HG03558 (cell line): ENCODE measurements at regions not wholly inside any gene's neighbourhood (a gene's known extent, or its start where the extent isn't known, plus 50 kb on each side); places are given as distances from the start of the nearest gene placed in this dataset.
A peak's percentile ranks its signal among the peaks of the same experiment; 100 is the strongest.

Experiments used
- ATAC-seq: cut with Tn5 transposase; IDR thresholded peaks from one replicate; pipeline ENCODE4 v1.9.1; 2021; ENCODE audit warnings: moderate number of reproducible peaks; ENCODE audit not compliant: unreplicated experiment; ENCODE audit errors: extremely low read depth

DNA sequence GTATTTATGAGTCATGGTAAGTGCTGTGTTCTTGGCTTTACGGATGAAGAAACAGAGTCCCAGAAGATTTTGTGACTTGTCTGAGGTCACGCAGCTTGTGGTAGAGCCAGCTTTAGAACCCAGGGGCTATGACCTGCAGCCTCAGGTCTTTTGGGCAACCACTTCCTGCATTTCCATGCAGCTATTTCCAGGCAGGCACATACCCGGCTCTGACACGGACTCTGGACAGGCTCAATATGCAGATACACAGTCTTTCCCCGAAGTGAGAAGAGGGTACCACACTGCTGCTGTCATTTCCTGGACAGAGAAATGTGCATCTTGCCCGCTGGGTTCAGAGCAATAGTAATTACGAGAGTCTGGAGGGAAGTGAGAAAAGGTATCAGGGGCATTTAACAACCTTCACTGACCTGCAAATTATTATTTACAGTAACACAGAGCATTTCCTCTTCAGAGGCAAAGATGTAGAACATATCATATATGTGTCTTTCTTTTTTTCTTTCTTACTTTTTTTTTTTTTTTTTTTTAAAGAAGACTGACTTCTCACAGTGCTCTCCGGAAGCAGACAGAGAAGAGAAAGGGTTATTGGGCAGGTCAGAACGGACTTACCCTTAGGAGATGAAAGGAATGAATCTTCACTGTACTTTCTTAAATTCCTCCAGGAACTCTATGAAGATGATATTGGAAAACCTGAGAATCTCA is 185.1 kb downstream of the CLIC5 start:
- ATAC-seq: peak; percentile 95

DNA sequence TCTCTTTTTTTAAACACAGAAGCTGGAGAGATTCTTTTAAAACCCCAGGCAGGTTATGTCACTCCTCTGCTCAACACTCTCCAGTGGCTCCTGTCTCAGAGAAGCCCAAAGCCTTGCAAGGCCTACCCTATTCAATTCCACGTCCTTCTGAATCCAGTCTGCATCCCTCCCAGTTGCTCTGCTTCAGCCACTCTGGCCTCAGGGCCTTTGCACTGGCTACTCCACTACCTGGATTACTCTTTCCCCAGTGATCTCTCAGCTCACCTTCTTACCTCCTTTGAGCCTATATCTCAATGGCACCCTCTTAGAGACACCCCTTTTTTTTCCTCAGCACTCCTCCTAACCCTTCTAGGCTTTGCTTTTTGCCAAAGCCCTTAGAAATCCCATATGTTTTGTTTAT is 185.8 kb downstream of the CLIC5 start:
- ATAC-seq: no peak

- no peak for ATAC-seq
Measured at GRCh38 chr6:45827952-45828530, 187.6 kb downstream of the CLIC5 start.

GRCh38 chr6:45822873-45823272 is 192.8 kb downstream of the CLIC5 start:
- ATAC-seq: no peak

GRCh38 chr6:45822246-45822812 is 193.3 kb downstream of the CLIC5 start:
- no peak for ATAC-seq

- ATAC-seq: no peak
Measured at GRCh38 chr6:45818655-45819054, 197.0 kb downstream of the CLIC5 start.

DNA sequence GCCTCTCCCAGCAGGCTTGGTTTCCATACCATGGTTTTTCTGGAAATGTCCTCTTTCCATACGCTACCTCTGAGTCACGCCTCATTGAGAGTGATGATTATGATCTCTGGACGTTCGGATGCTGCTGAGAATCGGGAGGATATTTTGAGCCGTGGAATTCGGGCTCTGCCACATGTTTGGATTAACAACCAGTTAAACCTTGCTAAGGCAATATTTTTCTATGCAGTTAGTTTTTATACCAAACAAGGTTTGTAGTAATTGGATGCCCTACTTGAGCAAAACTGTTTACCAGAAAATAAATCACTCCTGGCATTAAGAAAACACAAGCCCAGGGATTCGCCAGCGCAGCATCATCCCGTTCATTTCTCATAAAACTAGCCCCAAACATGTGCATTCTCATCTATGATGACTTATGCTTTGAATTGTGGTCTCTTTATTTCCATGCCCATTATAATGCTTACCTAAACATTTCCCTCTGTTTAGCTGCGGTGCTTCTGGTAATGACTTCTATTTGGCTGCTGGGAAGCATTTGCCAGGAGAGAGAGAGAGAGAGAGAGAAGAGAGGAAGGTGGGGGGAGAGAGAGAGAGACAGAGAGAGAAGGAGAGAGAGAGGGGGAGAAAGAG is 198.9 kb downstream of the CLIC5 start:
- no peak for ATAC-seq

DNA sequence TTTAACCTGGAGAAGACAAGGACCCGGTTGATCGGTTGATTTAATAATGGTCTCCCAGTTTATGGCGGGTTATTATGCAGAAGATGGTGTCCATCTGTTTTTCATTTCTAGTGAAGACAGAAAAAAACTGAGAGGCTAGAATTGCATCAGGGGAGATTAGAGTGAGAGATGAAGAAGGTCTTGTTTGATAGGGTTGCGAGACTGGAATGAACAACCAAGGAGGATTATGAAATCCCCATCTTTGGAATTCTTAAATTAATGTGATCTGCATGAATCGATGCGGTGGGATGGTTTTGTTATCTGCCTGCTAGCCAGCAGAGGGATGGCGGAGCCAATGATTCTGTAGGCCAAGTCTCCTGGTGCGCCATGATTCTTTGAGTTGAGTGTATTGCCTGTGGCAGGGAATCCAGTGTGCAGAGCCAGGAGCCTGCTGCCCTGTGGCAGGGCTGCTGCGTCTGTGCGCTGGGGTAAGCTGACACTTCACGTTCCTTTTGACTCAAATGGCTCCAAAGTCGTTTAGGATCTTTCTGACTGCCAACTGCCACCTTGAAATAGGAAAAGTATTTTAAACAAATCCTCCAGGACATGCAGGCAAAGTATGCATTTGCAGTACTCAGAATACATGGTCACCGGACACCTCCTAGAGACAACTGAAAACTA is 200.1 kb downstream of the CLIC5 start:
- no peak for ATAC-seq

- no peak for ATAC-seq
Measured at GRCh38 chr6:45814772-45815171, 200.9 kb downstream of the CLIC5 start.

DNA sequence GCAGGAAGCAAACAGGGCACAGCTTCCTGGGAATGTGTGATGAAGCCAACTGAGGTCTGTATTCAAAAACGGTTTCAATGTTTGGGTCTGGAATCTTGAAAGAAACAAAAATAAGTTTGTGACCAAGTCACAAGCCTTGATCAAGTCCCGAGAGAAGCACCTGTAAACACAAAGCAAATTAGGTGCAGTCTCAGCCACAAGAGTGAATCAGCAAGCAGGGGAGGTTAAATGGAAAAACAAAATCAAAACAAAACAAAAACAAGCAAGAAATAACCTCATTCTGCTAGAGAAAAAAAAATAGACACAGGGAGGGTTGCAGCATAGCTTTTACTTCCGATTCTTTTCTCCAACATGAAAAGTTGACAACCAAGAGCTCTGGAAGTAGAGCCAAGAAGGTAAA is 201.7 kb downstream of the CLIC5 start:
- no peak for ATAC-seq

DNA sequence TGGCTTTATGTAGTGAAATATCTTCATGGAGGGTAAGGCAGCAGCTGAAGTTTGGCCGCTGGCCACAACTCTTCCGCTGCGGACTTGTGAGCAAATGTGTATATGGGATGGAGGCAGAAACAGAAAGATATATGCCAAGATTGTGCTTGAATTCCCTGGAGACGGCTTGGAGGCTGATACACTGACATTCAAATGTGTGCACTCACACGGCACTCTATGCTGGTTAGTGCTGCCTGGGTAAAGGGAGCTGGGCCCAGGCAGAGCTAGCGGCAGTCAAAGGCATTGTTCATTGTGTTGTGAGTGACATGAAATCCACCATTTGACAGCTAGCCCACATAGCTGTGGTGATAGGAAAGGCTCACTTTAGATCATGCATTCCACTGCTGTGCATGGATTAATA is 202.7 kb downstream of the CLIC5 start:
- no peak for ATAC-seq

DNA sequence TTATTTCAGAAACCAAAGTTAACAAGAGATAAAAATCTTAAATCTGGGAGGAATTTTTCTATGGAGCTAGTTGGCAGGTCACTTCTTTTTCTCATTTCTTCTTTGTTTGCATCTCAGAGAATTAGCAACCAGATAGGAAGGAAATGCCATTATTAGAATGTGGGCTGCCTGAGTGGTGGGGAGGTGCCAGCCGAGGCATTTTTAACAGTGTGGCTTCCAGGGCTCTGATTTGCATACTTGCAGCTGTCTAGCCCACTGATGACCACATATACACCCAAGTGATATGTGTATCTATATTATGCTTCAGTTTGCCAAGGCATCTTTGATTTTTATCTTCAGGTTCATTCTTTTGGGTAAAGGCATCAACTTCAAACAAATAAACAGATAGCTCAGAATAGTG is 206.7 kb downstream of the CLIC5 start:
- peak; percentile 49 for ATAC-seq

- no peak for ATAC-seq
Measured at GRCh38 chr6:45808042-45808645, 207.5 kb downstream of the CLIC5 start.

DNA sequence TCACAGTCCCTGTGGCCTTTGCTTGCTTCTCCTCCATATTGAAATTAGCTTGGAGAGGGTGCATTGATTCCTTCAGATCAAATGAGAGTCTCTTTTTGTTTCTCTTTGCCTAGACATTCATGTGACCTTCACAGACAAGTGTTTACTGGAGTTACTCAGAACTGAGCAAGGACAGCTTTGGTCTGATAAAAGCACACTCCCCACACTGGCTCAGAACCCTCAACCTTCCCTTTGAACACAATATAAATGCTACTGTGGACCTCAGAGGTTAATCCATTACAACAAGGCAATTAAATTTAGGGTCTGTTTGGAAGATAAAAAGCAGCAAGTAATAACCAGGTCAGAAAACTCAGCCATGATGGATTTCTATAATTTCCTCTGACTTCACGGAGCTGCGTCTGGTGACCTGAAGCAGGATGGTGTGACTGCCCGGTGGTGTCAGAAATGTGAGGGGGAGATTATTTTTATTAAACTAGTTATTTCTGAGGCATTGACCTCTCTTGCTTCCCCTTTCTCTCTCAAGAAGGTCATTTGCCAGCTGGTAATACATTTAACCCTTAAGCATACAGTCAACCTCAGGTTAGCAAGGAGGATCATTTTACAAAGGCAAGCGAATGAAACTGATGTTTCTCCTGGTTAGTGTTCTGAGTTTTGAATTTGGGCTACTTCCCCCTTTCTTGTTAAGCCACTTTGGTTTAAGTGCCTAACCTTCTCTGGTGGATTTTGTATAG is 208.2 kb downstream of the CLIC5 start:
- no peak for ATAC-seq

GRCh38 chr6:45806172-45806571 is 209.5 kb downstream of the CLIC5 start:
- ATAC-seq: no peak

GRCh38 chr6:45803071-45803470 is 212.6 kb downstream of the CLIC5 start:
- ATAC-seq: no peak

DNA sequence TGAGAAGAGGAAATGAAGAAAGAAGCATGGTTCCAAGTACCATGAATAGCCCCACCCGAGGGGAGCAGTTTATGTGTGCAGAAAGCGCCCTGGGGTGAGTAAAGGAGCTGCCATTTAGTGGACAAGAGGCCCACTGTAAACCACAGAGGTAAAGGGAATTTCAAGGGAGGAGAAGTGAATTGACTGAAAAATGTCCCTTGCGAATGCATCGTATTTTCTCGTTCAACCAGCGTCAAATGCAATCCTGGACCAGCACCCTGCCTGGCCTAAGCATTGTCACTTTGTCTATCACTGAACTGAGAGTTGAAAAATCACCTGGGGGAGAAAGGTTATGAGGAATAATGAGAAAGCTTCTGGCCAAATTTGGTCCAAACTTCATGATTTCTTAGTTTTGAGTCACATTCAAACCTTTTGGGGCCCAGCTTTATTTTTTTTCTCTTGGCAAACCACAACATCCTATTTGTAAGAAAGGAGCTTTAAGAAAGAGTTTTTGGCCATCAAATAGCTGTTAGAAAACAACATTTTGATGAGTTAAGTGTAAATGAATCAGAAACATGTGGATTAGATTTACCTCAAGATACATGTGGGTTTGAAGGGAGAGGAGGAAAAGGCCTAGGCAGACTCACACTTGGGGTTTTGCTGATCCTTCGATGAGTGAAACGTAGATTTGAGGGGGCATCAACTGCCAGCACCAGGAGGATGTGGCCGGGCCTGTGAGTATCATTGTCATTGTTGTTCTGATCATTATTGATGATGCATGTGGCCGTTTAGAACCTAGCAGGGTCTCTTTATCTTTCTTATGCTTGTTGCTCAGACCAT is 214.0 kb downstream of the CLIC5 start:
- no peak for ATAC-seq

DNA sequence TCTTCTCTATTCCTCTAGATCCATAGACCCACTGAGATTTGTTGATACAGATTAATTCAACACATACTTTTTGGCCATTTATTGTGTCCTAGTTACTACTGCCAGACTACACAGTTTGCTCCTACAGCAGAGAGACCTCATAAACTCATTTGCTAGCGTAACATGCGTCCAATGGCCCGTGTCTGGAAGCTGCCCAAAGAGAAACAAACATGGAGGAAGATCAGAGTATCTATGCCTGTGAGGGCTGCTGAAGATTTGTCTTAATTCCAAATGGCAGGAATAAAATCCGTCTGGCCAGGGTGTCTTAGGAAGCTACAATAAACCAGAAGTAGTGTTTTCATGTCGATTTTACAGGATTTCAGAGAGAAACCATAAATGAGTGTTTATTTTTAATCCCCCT is 214.7 kb downstream of the CLIC5 start:
- ATAC-seq: no peak

DNA sequence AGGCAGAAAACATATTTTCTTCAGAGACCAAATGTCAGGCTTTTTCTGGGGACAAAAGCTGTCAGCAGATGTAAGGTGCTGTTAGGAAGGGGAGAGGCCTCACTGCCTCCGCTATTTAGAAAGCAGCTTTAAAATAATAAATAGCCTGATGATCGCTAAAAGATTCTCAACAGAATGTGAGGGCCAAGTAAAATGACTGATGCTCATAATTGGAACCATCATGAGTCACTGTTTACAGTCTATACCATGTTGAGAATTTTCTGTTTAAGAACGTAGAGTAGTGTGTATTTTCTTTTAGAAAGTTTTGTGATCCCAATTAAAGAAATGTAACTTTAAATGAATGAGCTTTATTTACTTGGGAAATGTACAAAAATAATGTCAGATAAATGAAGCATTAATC is 220.0 kb downstream of the CLIC5 start:
- ATAC-seq: no peak
